BJ (cell line): ENCODE measurements at regions not wholly inside any gene's neighbourhood (a gene's known extent, or its start where the extent isn't known, plus 50 kb on each side); places are given as distances from the start of the nearest gene placed in this dataset.

Source experiments
- CTCF ChIA-PET: fragments of 350-600 bp; formaldehyde crosslinking; extraction: SDS; loops from one replicate; lab custom pipeline; 2021; ENCODE audit warnings: antibody characterized with exemption, inconsistent platforms; lab: Yijun Ruan, JAX
- POLR2A ChIA-PET: fragments of 300-600 bp; sonication (Branson Sonifier 250); formaldehyde crosslinking; extraction: SDS; loops from one replicate; lab custom pipeline; 2021; ENCODE audit warnings: antibody characterized with exemption; lab: Charles Lee
- DNase-seq: peaks from one replicate; pipeline ENCODE4 v3.0.0-alpha.2; 2011; ENCODE audit warnings: low read depth
- H3K27me3 ChIP-seq: 2 replicates; pipeline ENCODE4 v1.6.0; 2011; ENCODE audit warnings: low read length; ENCODE audit not compliant: control insufficient read depth, insufficient read depth
- H3K36me3 ChIP-seq: 2 replicates; pipeline ENCODE4 v1.5.1; 2011; ENCODE audit warnings: low read length; ENCODE audit not compliant: control insufficient read depth, insufficient read depth
- H3K4me3 ChIP-seq: 2 replicates; pipeline ENCODE4 v1.5.1; 2011; ENCODE audit warnings: low read depth, mild to moderate bottlenecking, control low read depth, low read length
- TF ChIP-seq, protein P1 (sequence below): IDR thresholded peaks from 2 replicates; pipeline ENCODE4 v1.5.1; 2011; ENCODE audit warnings: low read depth, mild to moderate bottlenecking, control low read depth, inconsistent platforms, low read length, moderate library complexity; ENCODE audit not compliant: insufficient read depth

DNA sequence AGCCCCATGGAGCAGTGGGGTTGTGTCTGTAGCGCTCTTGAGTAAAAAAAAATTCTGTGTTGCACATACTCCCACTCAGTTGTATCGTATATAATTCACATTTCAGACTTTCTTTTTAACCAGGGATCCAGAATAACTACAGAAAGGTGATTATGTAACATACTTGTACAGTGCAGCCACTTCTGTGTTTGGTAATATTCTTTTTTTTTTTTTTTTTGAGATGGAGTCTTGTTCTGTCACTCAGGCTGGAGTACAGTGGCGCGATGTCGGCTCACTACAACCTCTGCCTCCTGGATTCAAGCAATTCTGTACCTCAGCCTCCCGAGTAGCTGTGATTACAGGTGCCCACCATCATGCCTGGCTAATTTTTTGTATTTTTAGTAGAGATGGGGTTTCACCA, 82.4 kb upstream of the MACF1 start:
- POLR2A ChIA-PET = no interaction called here
- CTCF ChIA-PET = interaction anchor here (1.1 kb wide), 1 partner anchor 83 kb away, joined by 3 read pairs; the partner anchor contains the start of gene MACF1
- TF ChIP-seq, protein P1, sequence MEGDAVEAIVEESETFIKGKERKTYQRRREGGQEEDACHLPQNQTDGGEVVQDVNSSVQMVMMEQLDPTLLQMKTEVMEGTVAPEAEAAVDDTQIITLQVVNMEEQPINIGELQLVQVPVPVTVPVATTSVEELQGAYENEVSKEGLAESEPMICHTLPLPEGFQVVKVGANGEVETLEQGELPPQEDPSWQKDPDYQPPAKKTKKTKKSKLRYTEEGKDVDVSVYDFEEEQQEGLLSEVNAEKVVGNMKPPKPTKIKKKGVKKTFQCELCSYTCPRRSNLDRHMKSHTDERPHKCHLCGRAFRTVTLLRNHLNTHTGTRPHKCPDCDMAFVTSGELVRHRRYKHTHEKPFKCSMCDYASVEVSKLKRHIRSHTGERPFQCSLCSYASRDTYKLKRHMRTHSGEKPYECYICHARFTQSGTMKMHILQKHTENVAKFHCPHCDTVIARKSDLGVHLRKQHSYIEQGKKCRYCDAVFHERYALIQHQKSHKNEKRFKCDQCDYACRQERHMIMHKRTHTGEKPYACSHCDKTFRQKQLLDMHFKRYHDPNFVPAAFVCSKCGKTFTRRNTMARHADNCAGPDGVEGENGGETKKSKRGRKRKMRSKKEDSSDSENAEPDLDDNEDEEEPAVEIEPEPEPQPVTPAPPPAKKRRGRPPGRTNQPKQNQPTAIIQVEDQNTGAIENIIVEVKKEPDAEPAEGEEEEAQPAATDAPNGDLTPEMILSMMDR = no peak
- H3K36me3 ChIP-seq = no peaks in the 10 kb centered on the region; the same call in 1 of the 2 replicates
- no peak for DNase-seq
- H3K4me3 ChIP-seq = no peak overlapping the region
- H3K27me3 ChIP-seq = no peaks in the 10 kb centered on the region

DNA sequence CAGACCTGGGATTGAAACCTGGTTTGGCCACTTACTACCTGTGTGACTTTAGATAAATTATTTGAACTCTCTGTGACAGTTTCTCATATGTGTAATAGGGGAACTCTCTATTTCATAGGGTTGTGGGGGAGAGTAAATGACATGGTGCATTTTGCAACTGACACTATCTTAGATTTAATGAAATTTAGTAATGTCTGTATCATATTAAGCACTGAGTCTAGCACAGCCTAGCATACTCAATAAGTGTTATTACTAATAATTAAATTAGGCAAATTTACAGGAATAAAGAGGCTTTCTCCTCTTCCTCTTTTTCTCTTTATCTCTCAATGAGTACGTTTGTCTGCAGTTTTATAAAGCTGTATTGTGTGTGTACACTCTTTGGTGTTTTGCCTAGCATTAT, 80.2 kb upstream of the MACF1 start:
- DNase-seq = no peak
- ChIA-PET POLR2A (no interaction called here), CTCF (no interaction called here)
- TF ChIP-seq, protein P1 = no peak
- Histone ChIP-seq H3K27me3 (no peaks in the 10 kb centered on the region), H3K4me3 (no peak overlapping the region), H3K36me3 (no peaks in the 10 kb centered on the region; the same call in 1 of the 2 replicates)

DNA sequence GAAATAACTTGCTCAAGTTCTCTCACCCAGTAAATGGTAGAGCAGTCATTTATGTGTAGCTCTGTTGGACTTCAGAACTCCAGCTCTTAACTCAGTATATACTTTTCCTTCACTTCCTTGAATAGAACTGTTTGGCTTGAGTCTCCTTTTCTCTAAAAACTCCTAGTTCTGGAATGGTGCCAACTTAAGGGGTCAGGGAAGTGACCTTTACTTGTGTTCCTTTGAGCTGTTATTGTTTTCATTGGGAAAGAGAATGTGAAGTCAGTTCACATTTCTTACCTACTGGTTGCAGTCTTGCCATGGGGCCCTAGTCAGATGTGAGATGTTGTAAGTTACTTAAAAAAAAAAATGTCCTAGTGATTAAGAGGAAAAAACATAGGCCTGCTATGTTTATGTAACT, 77.0 kb upstream of the MACF1 start:
- Histone ChIP-seq H3K4me3 (no peak overlapping the region), H3K27me3 (no peaks in the 10 kb centered on the region), H3K36me3 (peaks cover 1% of the 10 kb centered on the region)
- ChIA-PET CTCF (interaction anchor here (0.7 to 3.4 kb wide), 4 partner anchors 21 to 131 kb away, joined by 3 to 24 read pairs (median 4); no protein-coding TSS in a partner anchor), POLR2A (no interaction called here)
- TF ChIP-seq, protein P1 = no peak
- DNase-seq = no peak

DNA sequence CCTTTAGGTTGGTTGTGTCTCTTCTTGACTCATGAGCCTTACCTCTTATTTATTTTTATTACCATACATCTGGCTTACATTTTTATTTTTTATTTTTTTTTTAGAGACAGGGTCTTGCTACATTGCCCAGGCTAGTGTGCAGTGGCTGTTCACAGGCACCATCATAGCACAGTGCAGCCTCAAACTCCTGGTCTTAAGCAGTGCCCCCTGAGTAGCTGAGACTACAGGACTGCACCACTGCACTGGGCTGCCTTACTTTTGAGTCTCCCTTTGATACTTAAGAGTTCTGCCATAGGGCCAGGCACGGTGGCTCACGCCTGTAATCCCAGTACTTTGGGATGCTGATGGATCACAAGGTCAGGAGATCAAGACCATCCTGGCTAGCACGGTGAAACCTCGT, 76.4 kb upstream of the MACF1 start:
- POLR2A ChIA-PET = no interaction called here
- TF ChIP-seq, protein P1 = no peak
- Histone ChIP-seq H3K36me3 (peaks cover 1% of the 10 kb centered on the region), H3K27me3 (no peaks in the 10 kb centered on the region), H3K4me3 (no peak overlapping the region)
- DNase-seq = no peak
- CTCF ChIA-PET = interaction anchor here (0.7 to 3.4 kb wide), 6 partner anchors 12 to 142 kb away, joined by 3 to 24 read pairs (median 3); no protein-coding TSS in a partner anchor

DNA sequence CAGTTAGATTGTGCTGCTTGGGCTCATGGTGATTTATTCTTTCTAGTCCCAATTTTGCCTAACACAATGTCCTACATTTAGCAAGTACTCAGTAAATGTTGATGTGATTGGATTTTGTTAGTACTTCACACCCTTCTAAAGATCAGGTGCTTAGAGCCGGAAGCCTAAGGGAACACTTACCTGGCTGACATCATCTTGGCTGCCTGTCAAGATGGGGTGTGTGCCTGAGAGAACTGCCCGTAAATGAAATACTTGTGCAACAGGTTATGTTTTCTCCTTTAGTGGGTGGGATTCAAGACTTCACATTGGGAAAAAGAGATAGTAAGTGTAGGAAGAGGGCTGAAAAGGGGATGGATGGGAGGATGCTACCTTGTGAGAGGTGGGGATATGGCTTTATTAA, 75.5 kb upstream of the MACF1 start:
- Histone ChIP-seq H3K4me3 (no peak overlapping the region), H3K36me3 (peaks cover 1% of the 10 kb centered on the region), H3K27me3 (no peaks in the 10 kb centered on the region)
- ChIA-PET CTCF (interaction anchor here (0.7 to 3.4 kb wide), 8 partner anchors 11 to 141 kb away, joined by 3 to 24 read pairs (median 4); no protein-coding TSS in a partner anchor), POLR2A (no interaction called here)
- no peak for DNase-seq
- TF ChIP-seq, protein P1 = no peak
